T-helper 1 cell treated with Interleukin-12 subunit alpha and Interleukin-12 subunit beta and Interleukin-4 antibody, amounts not matched to agents 30 μg/mL and 1 μg/mL, for 36 hours (primary cell): ENCODE measurements at regions not wholly inside any gene's neighbourhood (a gene's known extent, or its start where the extent isn't known, plus 50 kb on each side); places are given as distances from the start of the nearest gene placed in this dataset.

ENCODE experiments used
- H3K27ac Mint-ChIP-seq: one replicate; pipeline ENCODE4 v1.8.0; 2021; ENCODE audit warnings: mild to moderate bottlenecking, mixed read lengths
- H3K27me3 Mint-ChIP-seq: one replicate; pipeline ENCODE4 v1.8.0; 2021; ENCODE audit warnings: low read depth, mixed read lengths
- H3K36me3 Mint-ChIP-seq: one replicate; pipeline ENCODE4 v1.8.0; 2021; ENCODE audit warnings: low read depth, mixed read lengths
- H3K4me1 Mint-ChIP-seq: one replicate; pipeline ENCODE4 v1.8.0; 2021; ENCODE audit warnings: low read depth, mixed read lengths
- H3K4me3 Mint-ChIP-seq: one replicate; pipeline ENCODE4 v1.8.0; 2021; ENCODE audit warnings: mild to moderate bottlenecking, moderate library complexity, mixed read lengths
- H3K9me3 Mint-ChIP-seq: one replicate; pipeline ENCODE4 v1.8.0; 2021; ENCODE audit warnings: mixed read lengths

DNA sequence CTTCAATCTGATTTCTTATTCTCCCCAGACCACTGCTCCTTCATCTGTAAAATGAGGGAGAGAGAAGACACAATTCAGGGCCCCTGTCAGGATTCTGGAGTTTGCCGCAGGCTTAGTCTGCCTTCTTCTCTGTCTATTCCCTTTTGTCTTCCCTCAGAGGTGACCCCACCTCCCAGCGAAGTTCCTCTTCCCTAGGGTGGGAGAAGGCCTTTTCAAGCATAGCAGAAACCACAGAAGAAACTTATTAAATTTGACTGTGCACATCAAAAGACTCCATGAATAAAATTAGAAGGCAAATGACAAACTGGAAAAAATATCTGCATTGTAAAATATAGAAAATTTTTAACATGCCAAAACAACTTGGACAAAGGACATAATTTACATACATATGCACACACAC, 148.8 kb downstream of the HNRNPD start:
- H3K4me3 Mint-ChIP-seq: no peak overlapping the region
- peaks cover 4% of the 10 kb centered on the region for H3K27me3 Mint-ChIP-seq
- no peaks in the 10 kb centered on the region for H3K36me3 Mint-ChIP-seq
- H3K27ac Mint-ChIP-seq: no peak overlapping the region
- H3K9me3 Mint-ChIP-seq: no peaks in the 10 kb centered on the region
- H3K4me1 Mint-ChIP-seq: peaks cover 5% of the 10 kb centered on the region

DNA sequence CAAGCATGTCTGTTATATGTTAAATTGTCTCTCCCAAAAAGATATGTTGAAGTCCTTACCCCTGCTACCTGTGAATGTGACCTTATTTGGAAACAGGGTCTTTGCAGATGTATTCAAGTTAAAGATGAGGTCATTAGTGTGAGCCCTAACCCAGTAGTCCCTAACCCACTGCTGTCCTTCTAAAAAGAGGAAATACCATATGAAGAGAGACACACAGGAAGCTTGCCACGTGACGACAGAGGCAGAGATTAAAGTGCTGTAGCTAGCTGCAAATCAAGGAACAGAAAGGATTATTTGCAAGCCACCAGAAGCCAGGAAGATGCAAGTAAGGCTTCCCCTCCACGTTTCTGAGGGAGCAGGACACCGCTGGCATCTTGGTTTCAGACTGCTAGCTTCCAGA, 150.1 kb downstream of the HNRNPD start:
- Mint-ChIP-seq H3K27ac (no peak overlapping the region), H3K36me3 (no peaks in the 10 kb centered on the region), H3K9me3 (no peaks in the 10 kb centered on the region), H3K4me1 (peaks cover 5% of the 10 kb centered on the region), H3K27me3 (no peaks in the 10 kb centered on the region), H3K4me3 (no peak overlapping the region)

DNA sequence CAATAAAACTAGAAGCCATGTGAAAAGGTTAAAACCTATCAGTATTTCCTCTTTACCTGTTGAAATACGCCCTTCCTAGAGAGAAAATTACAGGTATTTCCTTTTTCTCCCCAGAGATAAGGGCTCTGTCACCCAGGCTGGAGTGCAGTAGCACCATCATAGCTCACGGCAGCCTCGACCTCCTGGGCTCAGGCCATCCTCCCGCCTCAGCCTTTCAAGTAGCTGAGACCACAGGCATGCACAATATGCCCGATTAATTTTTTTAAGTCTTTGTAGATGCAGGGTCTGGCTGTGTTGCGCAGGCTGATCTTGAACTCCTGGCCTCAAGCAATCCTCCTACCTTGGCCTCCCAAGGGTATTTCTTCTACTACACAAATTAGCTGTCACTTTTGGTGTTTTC, 154.4 kb downstream of the HNRNPD start:
- Mint-ChIP-seq H3K4me1 (peaks cover 5% of the 10 kb centered on the region), H3K27ac (no peak overlapping the region)

DNA sequence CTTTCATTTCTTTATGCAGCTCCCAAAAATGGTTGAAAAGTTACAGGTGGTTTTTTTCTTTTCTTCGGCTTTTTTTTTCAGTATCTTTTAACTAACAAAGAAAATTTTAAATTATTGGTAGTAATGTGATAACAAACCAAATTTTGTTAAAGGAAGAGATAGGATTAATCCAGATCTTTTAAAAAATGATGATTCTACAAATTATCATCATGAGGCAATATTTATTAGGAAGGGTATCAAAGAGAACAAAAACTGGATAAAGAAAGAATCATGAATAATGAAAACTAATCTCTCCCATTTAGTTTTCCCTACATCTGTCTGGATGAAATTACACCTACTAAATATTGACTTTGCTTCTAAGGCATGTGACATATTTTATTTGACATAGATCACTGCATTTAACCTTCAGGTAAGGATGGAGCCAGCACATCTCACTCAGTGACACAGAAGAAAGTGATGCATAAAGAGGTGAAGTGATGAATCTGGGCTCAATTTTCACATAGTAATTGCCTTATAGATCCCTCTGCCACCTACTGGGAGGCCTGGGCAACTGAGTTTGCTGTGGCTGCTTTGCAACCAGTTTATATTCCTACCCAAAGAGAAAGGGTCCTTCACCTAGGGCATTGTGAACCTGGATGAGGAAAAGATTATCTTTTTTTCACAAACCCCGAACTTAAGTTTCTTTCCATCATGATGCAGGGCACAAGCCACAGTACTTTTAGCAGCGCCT, 155.6 kb downstream of the HNRNPD start:
- H3K4me1 Mint-ChIP-seq: peaks cover 5% of the 10 kb centered on the region
- no peak overlapping the region for H3K4me3 Mint-ChIP-seq
- H3K36me3 Mint-ChIP-seq: no peaks in the 10 kb centered on the region
- H3K27me3 Mint-ChIP-seq: peaks cover 10% of the 10 kb centered on the region
- no peak overlapping the region for H3K27ac Mint-ChIP-seq
- H3K9me3 Mint-ChIP-seq: no peaks in the 10 kb centered on the region

More for the DNA sequence above, 154.4 kb downstream of the HNRNPD start:
- H3K27me3 Mint-ChIP-seq: peaks cover 10% of the 10 kb centered on the region
- H3K4me3 Mint-ChIP-seq: no peak overlapping the region
- no peaks in the 10 kb centered on the region for H3K9me3 Mint-ChIP-seq
- no peaks in the 10 kb centered on the region for H3K36me3 Mint-ChIP-seq

DNA sequence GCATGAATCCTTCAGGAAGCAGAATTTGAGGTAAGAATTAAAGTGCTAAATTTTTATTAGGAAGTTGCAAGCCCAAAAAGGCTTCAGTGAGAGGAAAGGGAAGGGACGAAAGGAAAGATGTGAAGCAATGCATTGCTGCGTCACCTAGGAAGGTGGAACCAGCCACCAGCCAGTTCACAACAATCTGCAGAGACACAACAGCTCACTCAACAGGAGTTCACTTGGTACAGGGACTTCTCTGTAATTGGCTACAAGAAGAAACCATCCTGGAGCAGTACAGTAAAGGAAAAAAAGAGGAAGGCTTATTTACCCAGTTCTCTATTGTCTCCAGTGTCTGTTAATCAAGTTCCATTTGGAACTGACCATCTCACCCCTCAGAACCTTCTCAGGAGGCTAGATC, 157.6 kb downstream of the HNRNPD start:
- peaks cover 5% of the 10 kb centered on the region for H3K4me1 Mint-ChIP-seq
- H3K27me3 Mint-ChIP-seq: peaks cover 10% of the 10 kb centered on the region
- no peak overlapping the region for H3K4me3 Mint-ChIP-seq
- H3K36me3 Mint-ChIP-seq: no peaks in the 10 kb centered on the region
- H3K9me3 Mint-ChIP-seq: no peaks in the 10 kb centered on the region
- no peak overlapping the region for H3K27ac Mint-ChIP-seq

DNA sequence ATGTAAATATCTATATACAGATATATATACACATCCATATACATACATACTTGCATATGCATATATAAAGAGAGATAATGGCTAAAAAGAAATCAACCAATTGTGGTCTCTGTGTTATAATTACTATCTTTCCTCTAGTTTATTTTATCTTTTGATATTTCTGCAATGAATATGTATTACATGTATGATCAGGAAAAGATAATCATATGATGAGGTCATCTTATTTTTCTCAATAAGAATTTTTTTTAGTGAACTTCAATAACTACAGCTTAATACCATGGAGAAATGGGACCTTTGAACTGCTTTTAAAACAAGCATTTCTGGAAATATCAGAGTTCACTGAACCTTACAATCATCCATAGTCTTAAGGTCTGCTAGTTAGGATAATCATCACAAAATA, 158.0 kb downstream of the HNRNPD start:
- no peaks in the 10 kb centered on the region for H3K9me3 Mint-ChIP-seq
- no peaks in the 10 kb centered on the region for H3K36me3 Mint-ChIP-seq
- H3K4me3 Mint-ChIP-seq: no peak overlapping the region
- H3K27me3 Mint-ChIP-seq: peaks cover 10% of the 10 kb centered on the region
- no peak overlapping the region for H3K27ac Mint-ChIP-seq
- peaks cover 5% of the 10 kb centered on the region for H3K4me1 Mint-ChIP-seq

DNA sequence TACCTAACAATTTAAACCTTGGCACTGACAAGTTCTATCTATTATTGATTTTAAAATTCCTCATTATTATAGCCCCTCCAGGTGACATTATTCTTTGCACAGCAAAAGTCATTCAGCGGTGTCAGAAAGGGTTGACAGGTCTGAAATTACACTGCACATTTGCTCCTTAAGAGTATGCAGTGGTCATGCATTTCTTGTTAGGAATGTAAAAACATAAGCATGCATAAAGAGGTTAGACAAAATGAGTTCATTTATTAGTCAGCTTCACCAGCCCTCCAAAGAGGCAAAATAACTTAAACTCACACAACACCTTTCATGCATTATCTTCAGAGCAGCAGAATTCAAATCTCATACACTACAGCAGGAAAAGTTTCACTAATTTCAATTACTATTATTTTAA, 158.8 kb downstream of the HNRNPD start:
- H3K4me3 Mint-ChIP-seq: no peak overlapping the region
- H3K27ac Mint-ChIP-seq: no peak overlapping the region
- H3K9me3 Mint-ChIP-seq: no peaks in the 10 kb centered on the region
- peaks cover 5% of the 10 kb centered on the region for H3K4me1 Mint-ChIP-seq
- peaks cover 10% of the 10 kb centered on the region for H3K27me3 Mint-ChIP-seq
- no peaks in the 10 kb centered on the region for H3K36me3 Mint-ChIP-seq

DNA sequence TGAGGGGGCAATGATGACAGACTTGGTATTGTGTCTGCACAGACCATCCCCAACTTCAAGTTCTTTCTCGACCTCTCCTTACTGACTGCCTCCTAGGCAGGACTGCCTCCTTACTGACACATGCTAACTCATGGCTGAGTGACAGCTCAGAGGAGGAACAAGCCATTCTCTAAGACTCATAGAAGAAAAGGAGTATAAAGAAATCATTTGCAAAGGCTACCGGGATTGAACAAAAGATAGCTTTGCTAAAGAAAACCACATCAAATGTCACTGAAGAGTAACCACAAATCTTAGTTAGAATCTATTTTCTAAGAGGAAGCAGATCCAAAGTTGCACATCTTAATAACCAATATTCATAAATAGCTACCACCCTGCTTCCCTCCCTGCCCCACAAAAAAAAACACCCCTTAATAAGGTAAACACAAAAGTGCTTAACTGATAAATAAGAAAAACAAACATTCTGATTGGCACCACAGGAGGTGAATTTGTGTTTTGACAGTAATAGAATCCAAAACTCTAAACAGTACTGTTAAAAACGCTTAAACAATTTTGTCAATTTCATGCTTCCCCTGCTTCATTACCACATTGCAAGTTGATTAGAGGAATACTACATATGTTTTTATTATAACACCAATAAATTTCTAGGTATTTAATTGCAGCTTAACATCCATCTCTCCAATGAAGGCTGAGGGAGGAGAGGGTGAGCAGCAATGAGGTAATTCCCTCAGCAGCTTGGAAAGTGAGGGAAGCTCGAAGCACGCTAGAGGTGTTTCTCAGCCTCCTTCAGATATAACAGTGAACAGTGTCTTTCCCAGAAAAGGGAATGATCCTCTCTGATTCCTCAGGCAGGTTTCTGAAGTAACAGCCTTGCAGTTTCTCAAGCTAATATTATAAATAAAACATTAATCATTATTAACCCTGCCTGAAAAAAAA, 160.0 kb downstream of the HNRNPD start:
- Mint-ChIP-seq H3K9me3 (no peaks in the 10 kb centered on the region), H3K4me3 (no peak overlapping the region), H3K27me3 (peaks cover 10% of the 10 kb centered on the region), H3K27ac (no peak overlapping the region), H3K36me3 (no peaks in the 10 kb centered on the region), H3K4me1 (peaks cover 5% of the 10 kb centered on the region)

DNA sequence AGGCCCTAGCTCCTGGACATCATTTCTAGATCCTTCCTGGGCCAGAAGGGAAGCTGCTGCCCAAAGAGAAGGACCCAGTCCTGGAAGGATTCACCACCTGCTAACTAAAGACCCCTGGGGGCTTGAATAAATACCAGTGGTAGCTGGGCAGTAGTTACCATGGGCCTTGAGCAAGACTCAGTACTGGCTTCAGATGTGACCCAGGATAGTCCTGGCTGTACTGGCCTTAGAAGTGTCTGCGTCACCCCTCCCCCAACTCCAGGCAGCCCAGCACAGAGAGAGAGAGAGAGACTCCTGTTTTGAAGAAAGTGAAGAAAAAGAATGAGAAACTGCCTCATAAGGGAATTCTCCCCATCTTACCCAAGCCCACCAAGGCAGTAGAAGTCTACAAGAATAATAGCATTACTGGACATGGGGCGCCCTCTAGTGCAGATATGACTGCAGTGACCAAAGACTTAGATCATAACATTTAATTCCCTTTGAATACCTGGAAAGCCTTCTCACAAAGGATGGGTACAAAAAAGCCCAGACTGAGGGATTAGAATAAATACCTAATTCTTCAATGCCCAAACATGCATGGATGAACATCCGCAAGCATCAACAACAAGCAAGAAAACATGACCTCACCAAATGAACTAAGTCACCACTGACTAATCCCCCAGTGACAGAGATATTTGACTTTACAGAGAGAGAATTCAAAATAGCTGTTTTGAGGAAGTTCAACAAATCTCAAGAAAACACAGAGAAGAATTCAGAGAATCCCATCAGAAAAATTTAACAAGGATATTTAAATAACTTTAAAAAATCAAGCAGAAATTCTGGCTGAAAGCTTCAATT, 171.8 kb downstream of the HNRNPD start:
- Mint-ChIP-seq H3K9me3 (no peaks in the 10 kb centered on the region), H3K27me3 (peaks cover 16% of the 10 kb centered on the region), H3K4me1 (peaks cover 3% of the 10 kb centered on the region), H3K36me3 (no peaks in the 10 kb centered on the region), H3K4me3 (no peak overlapping the region), H3K27ac (no peak overlapping the region)

DNA sequence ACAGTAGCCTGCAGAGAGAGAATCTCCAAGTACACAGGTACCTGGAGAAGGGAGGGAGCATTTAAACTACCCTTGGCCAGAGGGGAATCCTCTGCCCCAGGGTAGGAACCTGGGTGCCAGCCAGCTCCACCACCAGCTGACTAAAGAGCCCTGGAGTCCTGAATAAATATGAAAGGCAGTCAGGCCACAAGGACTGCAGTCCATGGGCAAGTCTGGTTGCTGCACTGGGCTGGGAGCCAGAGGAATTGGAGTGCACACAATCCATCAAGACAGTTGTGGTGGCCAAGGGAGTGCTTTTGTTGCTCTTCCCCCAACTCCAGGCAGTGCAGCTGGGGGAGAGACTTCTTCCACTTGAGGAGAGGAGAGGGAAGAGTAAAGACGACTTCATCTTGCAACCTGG, 172.5 kb downstream of the HNRNPD start:
- peaks cover 3% of the 10 kb centered on the region for H3K4me1 Mint-ChIP-seq

DNA sequence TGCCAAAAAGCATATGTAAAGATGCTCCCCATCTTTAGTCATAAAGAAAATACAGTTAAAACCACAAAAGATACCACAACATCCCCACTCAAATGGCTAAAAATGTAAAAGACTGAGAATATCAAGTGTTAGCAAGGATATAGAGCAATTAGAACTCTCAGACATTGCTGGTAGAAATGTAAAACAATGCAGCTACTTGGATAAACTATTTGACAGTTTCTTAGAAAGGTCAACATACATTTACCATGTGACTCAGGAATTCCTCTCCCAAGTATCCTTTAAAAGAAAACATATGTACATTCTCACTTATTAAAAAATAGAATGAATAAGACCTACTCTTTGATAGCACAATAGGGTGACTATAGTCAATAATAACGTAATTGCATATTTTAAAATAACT, 173.7 kb downstream of the HNRNPD start:
- Mint-ChIP-seq H3K4me1 (peaks cover 3% of the 10 kb centered on the region), H3K27ac (no peak overlapping the region), H3K27me3 (peaks cover 11% of the 10 kb centered on the region), H3K9me3 (no peaks in the 10 kb centered on the region), H3K4me3 (no peak overlapping the region), H3K36me3 (no peaks in the 10 kb centered on the region)

More for the DNA sequence above, 172.5 kb downstream of the HNRNPD start:
- Mint-ChIP-seq H3K4me3 (no peak overlapping the region), H3K27me3 (peaks cover 11% of the 10 kb centered on the region), H3K27ac (no peak overlapping the region), H3K36me3 (no peaks in the 10 kb centered on the region), H3K9me3 (no peaks in the 10 kb centered on the region)

DNA sequence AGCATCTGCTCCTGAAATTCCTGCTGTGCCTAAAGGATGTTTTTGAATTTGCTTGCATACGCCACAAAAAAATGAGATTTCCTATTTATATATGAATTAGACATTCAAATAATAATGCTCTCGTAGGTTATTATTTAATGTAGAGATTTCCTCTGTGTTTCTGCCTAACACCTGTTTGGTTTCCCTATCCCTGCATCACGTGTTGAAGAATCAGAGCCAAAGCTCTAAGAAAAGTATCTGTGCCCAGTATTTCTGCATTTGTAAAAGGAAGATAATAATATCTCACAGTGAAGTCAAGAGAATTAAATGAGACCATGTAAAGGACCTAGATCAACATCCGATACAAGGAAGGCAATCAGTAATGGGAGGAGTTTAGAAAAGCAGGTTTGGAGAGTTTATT, 179.5 kb downstream of the HNRNPD start:
- Mint-ChIP-seq H3K9me3 (no peaks in the 10 kb centered on the region), H3K27ac (no peak overlapping the region), H3K4me1 (no peaks in the 10 kb centered on the region), H3K4me3 (no peak overlapping the region), H3K27me3 (peaks cover 3% of the 10 kb centered on the region), H3K36me3 (no peaks in the 10 kb centered on the region)

DNA sequence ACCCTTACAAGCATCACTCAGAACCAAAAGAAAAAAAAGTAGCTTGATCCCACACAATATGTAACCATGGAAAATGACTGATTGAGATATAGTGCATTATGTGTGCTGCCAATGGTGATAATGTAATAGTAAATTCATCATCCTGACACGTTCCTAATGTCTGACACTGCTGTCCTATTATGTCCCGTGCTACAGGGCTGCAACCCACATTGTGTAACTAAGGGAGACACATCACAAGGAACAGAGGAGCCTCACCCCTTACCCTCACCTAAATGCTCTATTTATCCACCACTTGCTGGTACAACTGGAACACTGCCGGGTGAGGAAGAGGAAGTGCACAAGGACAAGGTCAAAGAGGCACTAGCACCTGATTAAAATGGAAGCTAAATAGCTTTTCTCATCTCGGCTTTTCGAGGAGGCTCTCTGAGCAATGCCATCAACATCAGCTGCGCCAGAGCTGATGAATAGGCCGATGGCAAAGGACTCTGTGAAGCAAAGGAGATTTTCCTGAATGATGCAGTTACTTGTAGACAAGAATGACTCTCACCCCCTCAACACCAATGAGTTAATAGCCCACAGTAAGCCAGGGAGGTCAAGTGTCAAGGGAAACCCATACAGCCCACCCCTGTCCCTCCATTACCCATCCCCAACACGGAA, 181.6 kb downstream of the HNRNPD start:
- Mint-ChIP-seq H3K27me3 (no peaks in the 10 kb centered on the region), H3K27ac (no peak overlapping the region), H3K9me3 (no peaks in the 10 kb centered on the region), H3K4me3 (no peak overlapping the region), H3K36me3 (no peaks in the 10 kb centered on the region), H3K4me1 (no peaks in the 10 kb centered on the region)

DNA sequence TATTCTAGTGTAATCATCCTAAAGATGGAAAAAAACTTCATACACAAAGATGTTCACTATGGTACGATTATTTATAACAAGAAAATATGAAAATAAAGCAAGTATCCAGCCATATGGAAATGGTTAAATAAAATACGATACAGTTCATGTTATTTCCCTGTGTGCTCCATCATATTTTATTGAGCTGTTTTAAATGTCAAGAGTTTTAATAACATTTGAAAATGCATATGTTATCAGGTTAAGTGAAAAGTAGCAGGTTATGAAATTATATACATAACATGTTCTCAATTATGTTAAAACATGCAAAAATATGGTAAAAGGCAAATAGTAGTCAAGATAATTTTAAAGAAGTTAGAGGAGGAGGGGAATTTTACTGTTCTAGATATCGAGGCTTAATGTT, 192.0 kb downstream of the HNRNPD start:
- Mint-ChIP-seq H3K36me3 (no peaks in the 10 kb centered on the region), H3K4me1 (no peaks in the 10 kb centered on the region), H3K4me3 (no peak overlapping the region), H3K27ac (no peak overlapping the region), H3K9me3 (peaks cover 5% of the 10 kb centered on the region), H3K27me3 (no peaks in the 10 kb centered on the region)
